NCI-H2196 (cell line): ENCODE measurements at regions not wholly inside any gene's neighbourhood (a gene's known extent, or its start where the extent isn't known, plus 50 kb on each side); places are given as distances from the start of the nearest gene placed in this dataset.
"Not testable (repeated sequence)": the region's sequence is repeated elsewhere in the genome, so short reads cannot be mapped to it uniquely, and the experiment has no call there.

ENCODE experiments used
- DNase-seq: peaks from one replicate; lab custom pipeline; 2025; ENCODE audit not compliant: unreplicated experiment; lab: John Stamatoyannopoulos, UW

- DNase-seq = no peak
Measured at GRCh38 chr1:221023482-221023881, 144.2 kb downstream of the HLX start.

GRCh38 chr1:221025501-221025900 is 146.3 kb downstream of the HLX start:
- DNase-seq = no peak

GRCh38 chr1:221025956-221026355 is 146.7 kb downstream of the HLX start:
- no peak for DNase-seq

DNA sequence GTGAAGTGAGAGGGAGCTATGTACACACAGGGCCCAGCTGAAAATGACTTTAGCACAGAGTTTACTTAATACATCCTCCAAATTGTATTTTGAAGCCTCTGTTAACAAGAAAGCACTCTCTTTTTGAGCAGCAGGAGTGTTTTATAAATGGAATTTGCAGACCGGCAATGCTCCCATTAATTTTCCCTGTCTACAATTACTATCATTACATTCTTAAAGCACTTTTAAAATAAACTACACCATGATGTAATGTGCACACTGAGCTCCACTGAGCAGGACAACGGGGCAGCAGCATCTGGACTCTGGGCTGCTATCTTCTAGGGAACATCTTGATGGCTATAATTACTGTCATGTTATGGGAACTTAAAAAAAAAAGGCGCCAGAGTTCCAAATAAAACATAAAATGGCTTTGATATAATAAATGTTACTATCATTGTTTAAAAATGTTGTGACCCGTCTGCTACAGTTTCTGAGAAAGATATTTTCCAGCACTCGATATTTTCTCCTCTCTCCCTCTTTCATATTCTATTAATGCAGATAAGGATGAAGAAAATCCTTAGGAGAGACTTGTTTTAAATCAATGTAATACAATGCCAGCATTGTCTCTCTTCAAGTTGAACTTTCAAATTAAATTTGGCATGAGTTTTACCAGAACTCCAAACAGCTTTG is 150.9 kb downstream of the HLX start:
- DNase-seq = no peak

DNA sequence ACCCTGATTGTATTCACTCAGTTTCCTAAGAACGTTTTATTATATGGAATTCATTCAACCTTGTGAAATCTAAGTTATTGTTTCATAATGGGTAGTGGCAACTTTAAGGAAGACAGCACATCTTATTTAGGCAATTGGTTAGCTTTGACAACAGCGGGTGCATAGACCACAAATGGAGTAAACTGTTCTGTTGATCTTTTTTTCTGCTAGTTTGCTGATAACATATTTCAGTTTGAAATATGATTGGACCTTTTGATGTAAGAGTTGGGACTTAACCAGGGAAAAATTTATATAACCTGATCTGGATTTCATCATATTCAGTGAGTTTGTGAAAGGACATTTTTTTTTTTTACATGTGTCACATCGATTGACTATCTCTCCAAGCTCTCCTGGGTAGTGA is 151.7 kb downstream of the HLX start:
- no peak for DNase-seq

GRCh38 chr1:221031458-221032203 is 152.4 kb downstream of the HLX start:
- DNase-seq = no peak

GRCh38 chr1:221032204-221032585 is 153.0 kb downstream of the HLX start:
- no peak for DNase-seq

DNA sequence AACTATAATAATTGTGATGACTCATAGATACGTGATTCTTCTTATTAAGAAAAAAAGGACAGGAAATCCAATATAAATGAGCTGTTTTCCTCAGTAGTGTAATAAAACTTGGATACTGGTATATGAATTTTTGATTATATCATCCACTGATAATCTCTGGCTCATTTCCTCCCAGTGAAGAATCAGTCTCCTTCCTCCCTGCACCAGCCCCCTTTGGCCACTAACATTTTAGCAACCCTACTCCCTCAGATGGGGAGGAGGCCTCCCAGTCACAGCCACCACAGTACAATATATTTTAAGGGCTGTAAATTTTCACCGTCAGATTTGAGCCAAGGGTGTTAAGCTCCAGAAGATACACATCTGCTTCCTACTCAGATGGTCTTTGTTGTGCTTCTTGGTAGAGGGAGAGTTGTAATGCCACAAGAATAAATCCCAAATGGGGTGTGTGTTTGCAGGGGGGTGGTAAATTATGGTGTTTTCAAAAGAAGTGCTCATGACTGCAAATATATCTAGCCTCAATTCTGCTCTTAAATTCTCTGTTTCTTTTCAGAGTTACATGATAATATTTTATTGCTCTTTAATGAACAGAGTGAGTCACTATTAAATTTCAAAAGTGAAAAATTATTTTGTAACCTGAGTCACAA is 153.5 kb downstream of the HLX start:
- DNase-seq = no peak

DNA sequence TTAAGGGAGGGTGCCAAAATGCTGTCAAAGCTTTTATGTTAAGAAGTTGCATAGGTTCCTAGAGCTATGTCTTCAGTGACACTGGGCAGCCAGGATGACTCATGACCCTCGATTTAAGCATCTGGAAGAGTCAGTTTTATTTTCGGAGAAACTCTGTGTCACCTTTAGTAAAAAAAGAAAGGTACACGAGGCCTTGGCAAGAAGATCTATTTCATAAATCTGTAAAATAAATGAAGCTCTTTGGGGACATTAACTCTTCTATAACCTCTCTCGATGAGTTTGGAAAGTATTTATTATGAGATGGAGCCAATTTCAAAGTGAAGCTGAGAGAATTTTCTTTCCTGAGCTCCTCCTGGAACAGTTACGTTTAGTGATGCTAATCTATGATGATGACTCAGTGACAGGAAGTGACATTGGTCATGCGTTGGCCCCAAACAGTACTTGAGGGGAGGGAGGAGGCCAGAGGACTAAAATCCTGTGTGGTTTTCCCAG is 156.5 kb downstream of the HLX start:
- DNase-seq = no peak

- no peak for DNase-seq
Measured at GRCh38 chr1:221039616-221040015, 160.4 kb downstream of the HLX start.

DNA sequence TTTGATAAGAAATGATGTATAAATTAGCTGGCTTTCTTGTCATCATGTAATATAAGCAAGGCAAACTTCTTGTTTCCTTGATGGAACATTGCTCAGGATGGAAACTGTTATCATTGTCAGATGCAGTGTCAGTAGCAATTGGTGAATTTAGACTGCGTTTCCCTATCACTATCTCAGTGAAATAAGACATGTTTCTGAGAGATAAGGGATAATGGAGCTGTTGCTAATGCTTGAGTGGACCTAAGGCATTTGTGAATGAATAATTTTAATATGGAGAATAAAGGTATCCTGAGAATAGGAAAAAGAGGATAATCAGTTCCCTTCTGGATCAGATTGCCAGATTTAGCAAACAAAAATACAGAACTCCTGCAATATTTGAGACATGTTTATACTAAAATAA is 160.9 kb downstream of the HLX start:
- no peak for DNase-seq

DNA sequence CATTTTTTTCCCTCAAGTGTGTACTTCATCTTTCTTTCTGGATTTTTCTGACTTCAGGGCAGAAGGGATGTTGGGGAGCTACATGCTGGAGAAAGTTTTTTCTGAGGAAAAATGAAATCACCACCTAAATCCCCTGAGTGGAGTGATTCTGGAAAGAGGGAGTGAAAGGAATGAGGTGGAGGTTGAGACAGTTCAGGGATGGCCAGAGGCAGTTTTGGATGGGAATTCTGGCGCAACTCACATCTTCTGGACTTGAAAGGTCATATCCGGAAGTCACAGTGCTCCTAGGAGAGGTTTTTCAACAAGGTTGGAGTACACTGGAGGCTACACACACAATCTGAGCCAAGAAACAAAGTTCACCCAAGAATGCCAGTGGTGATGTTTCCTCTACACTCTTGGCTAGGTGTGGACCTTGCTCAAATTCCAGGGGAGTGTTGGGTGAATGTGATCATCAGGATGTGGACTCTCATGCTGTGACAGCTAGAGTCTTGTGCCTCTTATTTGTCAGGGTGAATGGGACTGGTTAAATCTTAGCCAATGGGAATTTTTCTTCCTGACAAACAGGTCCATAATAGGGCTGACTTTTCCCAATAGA is 161.5 kb downstream of the HLX start:
- no peak for DNase-seq

- no peak for DNase-seq
Measured at GRCh38 chr1:221044538-221044937, 165.3 kb downstream of the HLX start.

DNA sequence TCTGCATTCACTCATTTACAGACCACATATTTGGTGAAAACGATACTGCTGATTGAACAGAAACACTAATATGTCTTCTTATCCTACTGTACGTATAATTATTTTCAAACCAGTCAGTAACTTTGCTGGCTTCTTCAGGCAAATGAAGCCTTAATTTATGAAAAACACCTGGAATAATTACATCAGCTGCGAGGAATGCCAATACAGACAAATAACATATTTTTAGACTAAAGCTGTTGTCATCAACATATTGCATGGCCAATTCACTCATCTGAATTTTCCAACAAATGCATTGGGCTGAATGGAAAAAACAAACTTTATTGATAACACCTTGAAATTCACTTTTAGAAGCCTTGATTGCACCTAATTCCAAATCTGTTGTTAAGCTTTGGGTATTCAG is 165.9 kb downstream of the HLX start:
- DNase-seq = no peak

DNA sequence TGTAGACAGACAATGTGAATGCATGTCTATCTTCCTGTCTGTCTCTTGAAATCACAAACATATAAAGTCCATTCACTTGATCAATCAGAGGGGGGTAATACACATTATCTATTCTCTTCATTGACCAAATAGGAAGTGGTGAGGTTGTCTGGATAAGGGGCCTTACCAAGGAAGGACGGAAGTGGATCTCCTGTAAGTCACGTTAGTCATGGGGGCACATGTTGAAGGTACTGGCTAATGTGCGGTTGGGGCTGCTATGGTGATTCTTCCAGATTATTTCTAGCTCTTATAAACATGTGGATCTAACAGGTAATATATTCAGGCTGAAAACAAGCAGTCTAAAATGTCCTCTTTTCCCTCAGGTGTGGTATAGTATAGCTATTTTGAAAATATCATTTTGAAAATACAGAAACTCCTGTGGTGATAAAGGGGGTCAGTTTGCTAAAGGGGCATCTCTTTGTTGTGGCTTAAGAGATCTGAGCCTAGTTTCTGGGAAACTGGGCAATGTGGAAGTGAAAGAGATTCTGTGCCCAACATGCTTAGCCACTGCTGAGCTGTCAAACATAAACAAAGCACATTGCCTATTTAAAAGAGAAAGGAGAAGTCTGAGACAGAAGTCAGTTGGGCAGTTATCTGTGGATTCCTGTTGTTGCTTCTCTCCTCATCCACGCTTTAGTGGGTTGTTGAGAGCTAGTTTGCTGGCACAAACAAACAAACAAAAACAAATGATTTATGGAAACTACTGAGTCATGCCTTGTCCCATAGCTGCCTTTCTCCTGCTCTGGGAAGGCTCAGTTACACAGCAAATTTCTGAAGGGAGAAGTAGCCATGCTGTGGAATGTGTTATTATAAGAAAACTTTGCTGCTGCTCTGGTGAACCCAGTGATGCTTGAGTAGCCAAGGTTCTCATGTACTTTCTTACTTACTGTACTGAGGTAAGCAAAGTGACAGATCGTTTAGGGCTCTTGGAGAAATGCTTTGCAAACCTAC is 166.9 kb downstream of the HLX start:
- DNase-seq = no peak

DNA sequence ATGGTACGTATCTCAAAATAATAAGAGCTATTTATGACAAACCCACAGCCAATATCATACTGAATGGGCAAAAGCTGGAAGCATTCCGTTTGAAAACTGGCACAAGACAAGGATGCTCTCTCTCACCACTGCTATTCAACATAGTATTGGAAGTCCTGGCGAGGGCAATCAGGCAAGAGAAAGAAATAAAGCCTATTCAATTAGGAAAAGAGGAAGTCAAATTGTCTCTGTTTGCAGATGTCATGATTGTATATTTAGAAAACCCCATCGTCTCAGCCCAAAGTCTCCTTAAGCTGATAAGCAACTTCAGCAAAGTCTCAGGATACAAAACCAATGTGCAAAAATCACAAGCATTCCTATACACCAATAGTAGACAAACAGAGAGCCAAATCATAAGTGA is 172.1 kb downstream of the HLX start:
- DNase-seq = not testable (repeated sequence)

DNA sequence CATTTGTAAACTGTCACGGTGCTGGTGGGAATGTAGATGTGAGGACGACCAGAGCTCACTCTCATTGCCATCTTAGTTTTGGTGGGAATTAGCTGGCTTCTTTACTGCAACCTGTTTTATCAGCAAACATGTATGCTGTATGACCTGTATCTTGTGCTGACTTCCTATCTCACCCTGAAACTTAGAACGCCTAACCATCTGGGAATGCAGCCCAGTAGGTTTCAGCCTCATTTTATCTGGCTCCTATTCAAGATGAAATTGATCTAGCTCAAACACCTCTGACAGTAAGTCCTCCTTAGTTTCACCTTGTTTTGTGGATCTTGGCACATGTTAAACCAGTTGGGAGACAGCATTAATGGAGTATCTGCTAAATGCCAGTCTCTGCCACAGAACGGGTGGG is 174.6 kb downstream of the HLX start:
- no peak for DNase-seq

- DNase-seq = no peak
Measured at GRCh38 chr1:221059506-221059905, 180.3 kb downstream of the HLX start.

- no peak for DNase-seq
Measured at GRCh38 chr1:221063651-221064050, 184.4 kb downstream of the HLX start.

DNA sequence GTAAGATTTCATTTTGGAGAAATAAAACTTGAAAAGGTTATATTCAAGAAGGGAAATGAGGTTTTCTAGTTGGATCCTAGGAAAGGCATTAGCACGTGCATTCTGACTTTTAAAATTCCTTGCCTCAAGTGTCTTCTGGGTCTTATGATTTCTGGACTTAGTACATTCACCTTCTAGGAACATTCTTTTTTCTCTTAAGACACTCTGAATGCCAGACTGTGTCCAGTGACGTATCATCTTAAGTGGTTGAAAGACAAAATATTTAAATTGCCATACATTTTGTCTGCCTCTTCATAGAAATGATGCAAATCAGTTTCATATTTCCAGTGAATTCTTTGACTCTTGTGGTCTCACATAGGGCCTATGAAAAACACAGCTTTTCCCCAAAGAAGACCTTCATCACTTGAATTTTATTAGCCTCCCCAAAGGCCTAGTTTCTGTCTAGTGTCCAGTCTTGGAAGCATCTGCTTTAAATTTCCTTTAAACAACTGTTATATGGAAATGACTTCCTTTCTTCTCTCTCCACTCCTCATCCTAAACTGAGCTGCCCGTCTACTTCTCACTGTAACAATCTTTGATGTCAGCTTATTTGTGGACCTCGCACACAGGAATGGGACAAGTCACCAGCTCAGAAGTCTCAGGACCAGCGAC is 187.2 kb downstream of the HLX start:
- no peak for DNase-seq
